ENCODE measurements at regions not wholly inside any gene's neighbourhood (a gene's known extent, or its start where the extent isn't known, plus 50 kb on each side); places are given as distances from the start of the nearest gene placed in this dataset.

DNA sequence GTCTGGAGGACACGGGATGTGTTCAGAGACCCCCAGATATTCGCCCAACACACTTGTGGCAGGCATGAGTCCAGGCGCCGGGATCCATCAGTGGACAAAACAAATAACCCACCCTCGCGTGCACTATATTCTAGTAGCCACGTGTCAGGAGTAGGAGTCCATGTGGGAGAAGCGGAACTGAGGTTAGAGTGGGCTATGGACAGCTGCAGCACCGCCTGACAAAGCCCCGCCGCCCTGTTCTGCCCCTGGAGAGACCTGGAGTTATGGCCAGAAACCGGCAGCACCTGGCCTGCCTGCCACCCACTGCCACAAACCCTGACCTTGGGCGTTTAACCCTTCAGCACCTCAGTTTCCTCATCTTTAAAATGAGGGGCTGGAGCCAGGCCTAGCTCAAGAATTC lies 181.0 kb upstream of the RNF32 start:
- TF ChIP-seq GATA3 (IDR thresholded peaks at IDR 0.05; ENCODE audit: low read depth, low read length) (no peak), GATA2 (IDR thresholded peaks at IDR 0.05; ENCODE audit: low read depth, low read length) (no peak)

Data from SH-SY5Y (cell line).